ENCODE measurements at regions not wholly inside any gene's neighbourhood (a gene's known extent, or its start where the extent isn't known, plus 50 kb on each side); places are given as distances from the start of the nearest gene placed in this dataset.
"Not testable (repeated sequence)": the region's sequence is repeated elsewhere in the genome, so short reads cannot be mapped to it uniquely, and the experiment has no call there.

- H3K36me3 ChIP-seq (ENCODE audit: control insufficient read depth in 2 of 2, extremely low read depth in 1 of 2, insufficient read depth in 2 of 2, low read length in 2 of 2); H2AFZ ChIP-seq (ENCODE audit: control insufficient read depth, low read length); H3K9me3 ChIP-seq (ENCODE audit: control insufficient read depth, low read depth, low read length); H3K27me3 ChIP-seq (ENCODE audit: control insufficient read depth, extremely low read depth, insufficient read depth, low read length); dilution Hi-C loops (cut with MboI; ENCODE audit: extremely low pct_ligation_motif_present, low sequenced_read_pairs); H3K4me1 ChIP-seq (ENCODE audit: control insufficient read depth, extremely low read depth, insufficient read depth, low read length); DNase-seq (ENCODE audit: low read depth, low spot score); H3K27ac ChIP-seq (ENCODE audit: control insufficient read depth, insufficient read depth, low read length); H3K79me2 ChIP-seq (ENCODE audit: control insufficient read depth, insufficient read depth, low read length); H3K4me2 ChIP-seq (ENCODE audit: control insufficient read depth, extremely low read depth, insufficient read depth, low read depth, low read length); H3K4me3 ChIP-seq (ENCODE audit: control insufficient read depth in 2 of 3, extremely low read depth in 1 of 3, insufficient read depth in 2 of 3, low read depth in 1 of 3, low read length in 3 of 3); H4K20me1 ChIP-seq (ENCODE audit: control insufficient read depth, extremely low read depth, insufficient read depth, low read length); FAIRE-seq; H3K9ac ChIP-seq (ENCODE audit: control insufficient read depth, extremely low read depth, insufficient read depth, low read length); H3K9me1 ChIP-seq (ENCODE audit: control insufficient read depth, extremely low read depth, insufficient read depth, low read length): not testable (repeated sequence)
Observed at GRCh38 chr16:10290467-10291105, 95.3 kb upstream of the ATF7IP2 start.

GRCh38 chr16:10292197-10292596 is 93.7 kb upstream of the ATF7IP2 start:
- H4K20me1 ChIP-seq (ENCODE audit: control insufficient read depth, extremely low read depth, insufficient read depth, low read length); H2AFZ ChIP-seq (ENCODE audit: control insufficient read depth, low read length); H3K9me3 ChIP-seq (ENCODE audit: control insufficient read depth, low read depth, low read length); DNase-seq (ENCODE audit: low read depth, low spot score); FAIRE-seq; H3K27me3 ChIP-seq (ENCODE audit: control insufficient read depth, extremely low read depth, insufficient read depth, low read length); H3K4me1 ChIP-seq (ENCODE audit: control insufficient read depth, extremely low read depth, insufficient read depth, low read length); H3K79me2 ChIP-seq (ENCODE audit: control insufficient read depth, insufficient read depth, low read length); dilution Hi-C loops (cut with MboI; ENCODE audit: extremely low pct_ligation_motif_present, low sequenced_read_pairs); H3K4me2 ChIP-seq (ENCODE audit: control insufficient read depth, extremely low read depth, insufficient read depth, low read depth, low read length); H3K4me3 ChIP-seq (ENCODE audit: control insufficient read depth in 2 of 3, extremely low read depth in 1 of 3, insufficient read depth in 2 of 3, low read depth in 1 of 3, low read length in 3 of 3); H3K9ac ChIP-seq (ENCODE audit: control insufficient read depth, extremely low read depth, insufficient read depth, low read length); H3K9me1 ChIP-seq (ENCODE audit: control insufficient read depth, extremely low read depth, insufficient read depth, low read length); H3K27ac ChIP-seq (ENCODE audit: control insufficient read depth, insufficient read depth, low read length); H3K36me3 ChIP-seq (ENCODE audit: control insufficient read depth in 2 of 2, extremely low read depth in 1 of 2, insufficient read depth in 2 of 2, low read length in 2 of 2): not testable (repeated sequence)

GRCh38 chr16:10292976-10293375 is 92.9 kb upstream of the ATF7IP2 start:
- H3K9me3 ChIP-seq (ENCODE audit: control insufficient read depth, low read depth, low read length); H3K4me2 ChIP-seq (ENCODE audit: control insufficient read depth, extremely low read depth, insufficient read depth, low read depth, low read length); FAIRE-seq; H3K4me1 ChIP-seq (ENCODE audit: control insufficient read depth, extremely low read depth, insufficient read depth, low read length); H2AFZ ChIP-seq (ENCODE audit: control insufficient read depth, low read length); H3K9ac ChIP-seq (ENCODE audit: control insufficient read depth, extremely low read depth, insufficient read depth, low read length); dilution Hi-C loops (cut with MboI; ENCODE audit: extremely low pct_ligation_motif_present, low sequenced_read_pairs); H3K36me3 ChIP-seq (ENCODE audit: control insufficient read depth in 2 of 2, extremely low read depth in 1 of 2, insufficient read depth in 2 of 2, low read length in 2 of 2); DNase-seq (ENCODE audit: low read depth, low spot score); H3K9me1 ChIP-seq (ENCODE audit: control insufficient read depth, extremely low read depth, insufficient read depth, low read length); H3K79me2 ChIP-seq (ENCODE audit: control insufficient read depth, insufficient read depth, low read length); H3K27ac ChIP-seq (ENCODE audit: control insufficient read depth, insufficient read depth, low read length); H3K27me3 ChIP-seq (ENCODE audit: control insufficient read depth, extremely low read depth, insufficient read depth, low read length); H3K4me3 ChIP-seq (ENCODE audit: control insufficient read depth in 2 of 3, extremely low read depth in 1 of 3, insufficient read depth in 2 of 3, low read depth in 1 of 3, low read length in 3 of 3); H4K20me1 ChIP-seq (ENCODE audit: control insufficient read depth, extremely low read depth, insufficient read depth, low read length): not testable (repeated sequence)

GRCh38 chr16:10294153-10294552 is 91.7 kb upstream of the ATF7IP2 start:
- H3K9ac ChIP-seq (ENCODE audit: control insufficient read depth, extremely low read depth, insufficient read depth, low read length); H4K20me1 ChIP-seq (ENCODE audit: control insufficient read depth, extremely low read depth, insufficient read depth, low read length); H3K27ac ChIP-seq (ENCODE audit: control insufficient read depth, insufficient read depth, low read length); H3K9me1 ChIP-seq (ENCODE audit: control insufficient read depth, extremely low read depth, insufficient read depth, low read length); H2AFZ ChIP-seq (ENCODE audit: control insufficient read depth, low read length); H3K27me3 ChIP-seq (ENCODE audit: control insufficient read depth, extremely low read depth, insufficient read depth, low read length); H3K79me2 ChIP-seq (ENCODE audit: control insufficient read depth, insufficient read depth, low read length); DNase-seq (ENCODE audit: low read depth, low spot score); H3K36me3 ChIP-seq (ENCODE audit: control insufficient read depth in 2 of 2, extremely low read depth in 1 of 2, insufficient read depth in 2 of 2, low read length in 2 of 2); H3K9me3 ChIP-seq (ENCODE audit: control insufficient read depth, low read depth, low read length); H3K4me3 ChIP-seq (ENCODE audit: control insufficient read depth in 2 of 3, extremely low read depth in 1 of 3, insufficient read depth in 2 of 3, low read depth in 1 of 3, low read length in 3 of 3); H3K4me2 ChIP-seq (ENCODE audit: control insufficient read depth, extremely low read depth, insufficient read depth, low read depth, low read length); H3K4me1 ChIP-seq (ENCODE audit: control insufficient read depth, extremely low read depth, insufficient read depth, low read length); dilution Hi-C loops (cut with MboI; ENCODE audit: extremely low pct_ligation_motif_present, low sequenced_read_pairs); FAIRE-seq: not testable (repeated sequence)

Data from keratinocyte (primary cell).